ENCODE measurements at regions not wholly inside any gene's neighbourhood (a gene's known extent, or its start where the extent isn't known, plus 50 kb on each side); places are given as distances from the start of the nearest gene placed in this dataset.
"Not testable (repeated sequence)": the region's sequence is repeated elsewhere in the genome, so short reads cannot be mapped to it uniquely, and the experiment has no call there.

GRCh38 chr16:29284159-29284558 is 122.4 kb downstream of the NPIPB11 start:
- DNase-seq (ENCODE audit: extremely low read depth in 1 of 4, low spot score in 3 of 4) (peak in 1 of 4 experiments; percentile 47), ATAC-seq (peak; percentile 52; the same call in 1 of the 3 replicates), FAIRE-seq (peak; percentile 78)
- H2AFZ ChIP-seq (ENCODE audit: low read depth, low read length); H3K27ac ChIP-seq (ENCODE audit: extremely low read depth, low read depth, low read length); CTCF ChIA-PET (ENCODE audit: low intra/inter-chr PET ratio); H3K9me1 ChIP-seq (ENCODE audit: control insufficient read depth, insufficient read depth, low read length); H3K36me3 ChIP-seq (ENCODE audit: control insufficient read depth, insufficient read depth, low read length); H3K27me3 ChIP-seq (ENCODE audit: control insufficient read depth in 2 of 2, insufficient read depth in 2 of 2, low read length in 2 of 2); H3K79me2 ChIP-seq (ENCODE audit: control insufficient read depth, insufficient read depth, low read length); in situ Hi-C loops (cut with MboI); H3K9me3 ChIP-seq (replicated peaks; ENCODE audit: control insufficient read depth, insufficient read depth, low read depth, low read length); intact Hi-C loops (cut with micrococcal nuclease); H3K4me3 ChIP-seq; H4K20me1 ChIP-seq (replicated peaks; ENCODE audit: control insufficient read depth, insufficient read depth, low read length); H3K9ac ChIP-seq (ENCODE audit: insufficient read depth in 1 of 2, low read depth in 2 of 2, low read length in 2 of 2); POLR2A ChIA-PET; BruUV-seq (replicated peaks); H3K4me2 ChIP-seq (ENCODE audit: insufficient read depth, low read length); TF ChIP-seq ZNF740 (CRISPR knock-in tag; IDR thresholded peaks at IDR 0.05): not testable (repeated sequence)
- WGBS (ENCODE audit: insufficient coverage, low coverage, missing lambda C conversion rate), result 0% methylated on average over 2 of the region's 4 CpGs
- peaks cover 0 to 21% of the 10 kb centered on the region in 2 experiments; a peak in 3 of 5 replicates for H3K4me1 ChIP-seq (replicated peaks in 1 of 2; ENCODE audit: control insufficient read depth in 2 of 2, insufficient read depth in 2 of 2, low read length in 2 of 2)
- peak in 1 of 2 experiments; percentile 73; a peak in 2 of 4 replicates for TF ChIP-seq ZNF740 (tag; IDR thresholded peaks at IDR 0.05)

- POLR2A ChIA-PET, result interaction anchor here (1.0 kb wide), 1 partner anchor 33 kb away, joined by 3 read pairs; no protein-coding TSS in a partner anchor
- H3K27ac ChIP-seq (ENCODE audit: extremely low read depth, low read depth, low read length); FAIRE-seq; H3K4me1 ChIP-seq (replicated peaks in 1 of 2; ENCODE audit: control insufficient read depth in 2 of 2, insufficient read depth in 2 of 2, low read length in 2 of 2); CTCF ChIA-PET (ENCODE audit: low intra/inter-chr PET ratio); H3K4me2 ChIP-seq (ENCODE audit: insufficient read depth, low read length); H4K20me1 ChIP-seq (replicated peaks; ENCODE audit: control insufficient read depth, insufficient read depth, low read length); H3K9me3 ChIP-seq (replicated peaks; ENCODE audit: control insufficient read depth, insufficient read depth, low read depth, low read length); H3K9ac ChIP-seq (ENCODE audit: insufficient read depth in 1 of 2, low read depth in 2 of 2, low read length in 2 of 2); H3K9me1 ChIP-seq (ENCODE audit: control insufficient read depth, insufficient read depth, low read length); H2AFZ ChIP-seq (ENCODE audit: low read depth, low read length); DNase-seq (ENCODE audit: extremely low read depth in 1 of 4, low spot score in 3 of 4); H3K79me2 ChIP-seq (ENCODE audit: control insufficient read depth, insufficient read depth, low read length); intact Hi-C loops (cut with micrococcal nuclease); H3K36me3 ChIP-seq (ENCODE audit: control insufficient read depth, insufficient read depth, low read length); BruUV-seq (replicated peaks); ATAC-seq; in situ Hi-C loops (cut with MboI); H3K27me3 ChIP-seq (ENCODE audit: control insufficient read depth in 2 of 2, insufficient read depth in 2 of 2, low read length in 2 of 2); H3K4me3 ChIP-seq: not testable (repeated sequence)
- 6% methylated on average over 4 of the region's 8 CpGs for WGBS (ENCODE audit: insufficient coverage, low coverage, missing lambda C conversion rate)
- TF ChIP-seq FOXA3 (CRISPR knock-in tag; conservative IDR thresholded peaks at IDR 0.05 in 1 of 2, IDR thresholded peaks at IDR 0.05 in 1 of 2), result 0 out of 4 replicates have a peak, but pooled peaks of 1 of the 2 experiments have one; percentile 10
Measured at GRCh38 chr16:29278097-29278871, 128.2 kb downstream of the NPIPB11 start.

- H3K27me3 ChIP-seq (ENCODE audit: control insufficient read depth in 2 of 2, insufficient read depth in 2 of 2, low read length in 2 of 2); FAIRE-seq; H3K4me2 ChIP-seq (ENCODE audit: insufficient read depth, low read length); H2AFZ ChIP-seq (ENCODE audit: low read depth, low read length); H3K9ac ChIP-seq (ENCODE audit: insufficient read depth in 1 of 2, low read depth in 2 of 2, low read length in 2 of 2); BruUV-seq (replicated peaks); in situ Hi-C loops (cut with MboI); POLR2A ChIA-PET; H3K4me3 ChIP-seq; CTCF ChIA-PET (ENCODE audit: low intra/inter-chr PET ratio); H3K36me3 ChIP-seq (ENCODE audit: control insufficient read depth, insufficient read depth, low read length); H3K79me2 ChIP-seq (ENCODE audit: control insufficient read depth, insufficient read depth, low read length); H4K20me1 ChIP-seq (replicated peaks; ENCODE audit: control insufficient read depth, insufficient read depth, low read length); H3K4me1 ChIP-seq (replicated peaks in 1 of 2; ENCODE audit: control insufficient read depth in 2 of 2, insufficient read depth in 2 of 2, low read length in 2 of 2); H3K9me1 ChIP-seq (ENCODE audit: control insufficient read depth, insufficient read depth, low read length); H3K9me3 ChIP-seq (replicated peaks; ENCODE audit: control insufficient read depth, insufficient read depth, low read depth, low read length); intact Hi-C loops (cut with micrococcal nuclease); ATAC-seq; DNase-seq (ENCODE audit: extremely low read depth in 1 of 4, low spot score in 3 of 4); H3K27ac ChIP-seq (ENCODE audit: extremely low read depth, low read depth, low read length): not testable (repeated sequence)
- 21% methylated on average over 5 of the region's 5 CpGs for WGBS (ENCODE audit: insufficient coverage, low coverage, missing lambda C conversion rate)
Measured at GRCh38 chr16:29276446-29276845, 130.1 kb downstream of the NPIPB11 start.

Data from K562 (cell line).